CD14-positive monocyte (primary cell): ENCODE measurements at regions not wholly inside any gene's neighbourhood (a gene's known extent, or its start where the extent isn't known, plus 50 kb on each side); places are given as distances from the start of the nearest gene placed in this dataset.

Experiments
- DNase-seq, 3 donors: peaks; one replicate each; pipeline ENCODE4 v3.0.0-alpha.2; 2011 to 2022
- H2AFZ ChIP-seq: 2 replicates; pipeline ENCODE4 v1.6.0; 2012; ENCODE audit warnings: mild to moderate bottlenecking, low read depth, low read length, inconsistent platforms; ENCODE audit not compliant: insufficient read depth, poor library complexity, severe bottlenecking
- H3K27ac ChIP-seq, 2 donors: 1 replicate in 1 of 2; 2 replicates in 1 of 2; pipeline ENCODE4 v1.5.1; 2012 to 2013; ENCODE audit warnings: low read length in 2 of 2, control low read depth in 1 of 2, inconsistent platforms in 1 of 2, low read depth in 1 of 2, mild to moderate bottlenecking in 1 of 2
- H3K27me3 ChIP-seq, 2 donors: one replicate each; pipeline versions ENCODE4 v1.6.0 to v1.6.1; 2011 to 2013; ENCODE audit warnings: low read length in 2 of 2; ENCODE audit not compliant: control insufficient read depth in 2 of 2, insufficient read depth in 2 of 2
- H3K36me3 ChIP-seq, 2 donors: replicated peaks in 1 of 2; 1 replicate in 1 of 2; 2 replicates in 1 of 2; pipeline versions ENCODE4 v1.5.1 to v1.6.1; 2012 to 2013; ENCODE audit warnings: low read length in 2 of 2, control low read depth in 1 of 2, inconsistent platforms in 1 of 2, mild to moderate bottlenecking in 1 of 2; ENCODE audit not compliant: insufficient read depth in 2 of 2, control insufficient read depth in 1 of 2
- H3K4me1 ChIP-seq, 2 donors: 1 replicate in 1 of 2; 2 replicates in 1 of 2; pipeline versions ENCODE4 v1.5.1 to v1.6.1; 2012 to 2013; ENCODE audit warnings: low read length in 2 of 2, control low read depth in 1 of 2, inconsistent platforms in 1 of 2, mild to moderate bottlenecking in 1 of 2, moderate library complexity in 1 of 2; ENCODE audit not compliant: insufficient read depth in 2 of 2, control insufficient read depth in 1 of 2
- H3K4me2 ChIP-seq: replicated peaks from 2 replicates; pipeline ENCODE3; 2012; ENCODE audit warnings: low read length, moderate library complexity, mild to moderate bottlenecking; ENCODE audit not compliant: poor library complexity, severe bottlenecking; ENCODE audit errors: extremely low read depth
- H3K4me3 ChIP-seq, 3 experiments: fragments of 200-600 bp in 1 of 3; sonication (generic) in 1 of 3; replicated peaks in 1 of 3; 1 replicate in 2 of 3; 2 replicates in 1 of 3; pipeline ENCODE4 v1.5.1; 2011 to 2013; ENCODE audit warnings: low read length in 3 of 3, mild to moderate bottlenecking in 3 of 3, control low read depth in 2 of 3, low read depth in 2 of 3, inconsistent platforms in 1 of 3, moderate library complexity in 1 of 3
- H3K79me2 ChIP-seq: 2 replicates; pipeline ENCODE4 v1.6.0; 2012; ENCODE audit warnings: mild to moderate bottlenecking, control low read depth, inconsistent platforms, low read length, moderate library complexity; ENCODE audit not compliant: insufficient read depth
- H3K9ac ChIP-seq: 2 replicates; pipeline ENCODE4 v1.6.0; 2017; ENCODE audit warnings: low read length, mild to moderate bottlenecking; ENCODE audit not compliant: insufficient read depth, poor library complexity, severe bottlenecking
- H3K9me3 ChIP-seq, 2 donors: replicated peaks in 1 of 2; 1 replicate in 1 of 2; 2 replicates in 1 of 2; pipeline versions ENCODE4 v1.5.1 to v1.6.1; 2012 to 2013; ENCODE audit warnings: low read length in 2 of 2, control low read depth in 1 of 2; ENCODE audit not compliant: control insufficient read depth in 1 of 2, insufficient read depth in 1 of 2
- H4K20me1 ChIP-seq: 2 replicates; pipeline ENCODE4 v1.6.0; 2012; ENCODE audit warnings: mild to moderate bottlenecking, low read length, control low read depth, moderate library complexity; ENCODE audit not compliant: insufficient read depth
- H3K27ac Mint-ChIP-seq, 7 donors: one replicate each; pipeline ENCODE4 v1.8.0; 2020; ENCODE audit warnings: mild to moderate bottlenecking in 7 of 7, mixed read lengths in 7 of 7, moderate library complexity in 6 of 7, inconsistent platforms in 2 of 7
- H3K27me3 Mint-ChIP-seq, 3 donors: one replicate each; pipeline ENCODE4 v1.8.0; 2021 to 2022; ENCODE audit warnings: low read depth in 3 of 3, mild to moderate bottlenecking in 3 of 3, mixed read lengths in 3 of 3, moderate library complexity in 3 of 3, inconsistent platforms in 1 of 3
- H3K36me3 Mint-ChIP-seq, 2 donors: one replicate each; pipeline ENCODE4 v1.8.0; 2020; ENCODE audit warnings: mixed read lengths in 2 of 2, inconsistent platforms in 1 of 2, mild to moderate bottlenecking in 1 of 2
- H3K4me1 Mint-ChIP-seq: one replicate; pipeline ENCODE4 v1.8.0; 2020; ENCODE audit warnings: mild to moderate bottlenecking, mixed read lengths
- H3K4me3 Mint-ChIP-seq, 2 donors: one replicate each; pipeline ENCODE4 v1.8.0; 2020; ENCODE audit warnings: mild to moderate bottlenecking in 2 of 2, mixed read lengths in 2 of 2, moderate library complexity in 1 of 2
- H3K9me3 Mint-ChIP-seq, 7 donors: one replicate each; pipeline ENCODE4 v1.8.0; 2020 to 2022; ENCODE audit warnings: mixed read lengths in 7 of 7, mild to moderate bottlenecking in 6 of 7, moderate library complexity in 6 of 7, inconsistent platforms in 2 of 7
- WGBS: methylation state at CpG from one replicate; pipeline ENCODE4 v1.1.5; 2013; ENCODE audit warnings: missing lambda C conversion rate; ENCODE audit not compliant: insufficient coverage; 5-methylcytosine and 5-hydroxymethylcytosine counted together
- intact Hi-C, 2 donors: fragments of 100-400 bp; cut with micrococcal nuclease; formaldehyde crosslinking; loops; one replicate each; pipeline versions ENCODE4 v1.15.0 to v1.15.1; 2023
- TF ChIP-seq, protein P1 (sequence below): fragments of 200-600 bp; IDR thresholded peaks from one replicate; pipeline ENCODE4 v1.8.0; 2022; ENCODE audit warnings: antibody characterized with exemption, mild to moderate bottlenecking

DNA sequence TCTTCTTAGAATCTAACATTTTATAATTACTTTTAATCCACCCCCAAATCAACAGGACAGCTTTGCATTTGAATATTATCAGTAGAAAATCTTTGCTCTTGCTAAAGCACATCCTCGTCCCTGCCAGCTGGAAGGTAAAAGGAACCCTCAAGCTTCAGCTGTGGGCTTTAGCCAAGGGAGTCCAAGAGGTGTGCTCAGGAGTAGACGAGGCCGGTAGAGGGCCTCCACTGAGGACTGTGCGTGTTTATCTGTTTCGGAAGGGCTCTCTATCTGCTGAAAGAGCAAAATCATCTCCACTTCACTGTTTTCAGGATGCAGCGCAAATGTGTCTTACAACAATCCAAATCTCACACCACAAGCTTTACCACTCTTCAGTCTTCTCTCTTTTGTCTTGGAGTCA lies 257.4 kb upstream of the IL12A start:
- Mint-ChIP-seq H3K27me3 (peaks cover 0 to 7% (median 5%) of the 10 kb centered on the region in 3 donors), H3K4me1 (no peaks in the 10 kb centered on the region), H3K9me3 (peaks cover 0 to 2% (median 0%) of the 10 kb centered on the region in 7 donors), H3K36me3 (no peaks in the 10 kb centered on the region), H3K4me3 (no peak overlapping the region), H3K27ac (no peak overlapping the region)
- Histone ChIP-seq H3K9ac (no peak overlapping the region), H3K27me3 (no peaks in the 10 kb centered on the region), H3K36me3 (no peaks in the 10 kb centered on the region), H3K4me3 (no peak overlapping the region), H2AFZ (no peak overlapping the region), H3K79me2 (no peaks in the 10 kb centered on the region), H3K9me3 (no peaks in the 10 kb centered on the region), H3K4me2 (no peak overlapping the region), H3K27ac (no peak overlapping the region), H3K4me1 (no peaks in the 10 kb centered on the region), H4K20me1 (no peaks in the 10 kb centered on the region)
- intact Hi-C loops = no loop called here
- DNase-seq = no peak
- WGBS = 100% methylated on average over 1 of the region's 6 CpGs
- TF ChIP-seq, protein P1, sequence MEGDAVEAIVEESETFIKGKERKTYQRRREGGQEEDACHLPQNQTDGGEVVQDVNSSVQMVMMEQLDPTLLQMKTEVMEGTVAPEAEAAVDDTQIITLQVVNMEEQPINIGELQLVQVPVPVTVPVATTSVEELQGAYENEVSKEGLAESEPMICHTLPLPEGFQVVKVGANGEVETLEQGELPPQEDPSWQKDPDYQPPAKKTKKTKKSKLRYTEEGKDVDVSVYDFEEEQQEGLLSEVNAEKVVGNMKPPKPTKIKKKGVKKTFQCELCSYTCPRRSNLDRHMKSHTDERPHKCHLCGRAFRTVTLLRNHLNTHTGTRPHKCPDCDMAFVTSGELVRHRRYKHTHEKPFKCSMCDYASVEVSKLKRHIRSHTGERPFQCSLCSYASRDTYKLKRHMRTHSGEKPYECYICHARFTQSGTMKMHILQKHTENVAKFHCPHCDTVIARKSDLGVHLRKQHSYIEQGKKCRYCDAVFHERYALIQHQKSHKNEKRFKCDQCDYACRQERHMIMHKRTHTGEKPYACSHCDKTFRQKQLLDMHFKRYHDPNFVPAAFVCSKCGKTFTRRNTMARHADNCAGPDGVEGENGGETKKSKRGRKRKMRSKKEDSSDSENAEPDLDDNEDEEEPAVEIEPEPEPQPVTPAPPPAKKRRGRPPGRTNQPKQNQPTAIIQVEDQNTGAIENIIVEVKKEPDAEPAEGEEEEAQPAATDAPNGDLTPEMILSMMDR = no peak

DNA sequence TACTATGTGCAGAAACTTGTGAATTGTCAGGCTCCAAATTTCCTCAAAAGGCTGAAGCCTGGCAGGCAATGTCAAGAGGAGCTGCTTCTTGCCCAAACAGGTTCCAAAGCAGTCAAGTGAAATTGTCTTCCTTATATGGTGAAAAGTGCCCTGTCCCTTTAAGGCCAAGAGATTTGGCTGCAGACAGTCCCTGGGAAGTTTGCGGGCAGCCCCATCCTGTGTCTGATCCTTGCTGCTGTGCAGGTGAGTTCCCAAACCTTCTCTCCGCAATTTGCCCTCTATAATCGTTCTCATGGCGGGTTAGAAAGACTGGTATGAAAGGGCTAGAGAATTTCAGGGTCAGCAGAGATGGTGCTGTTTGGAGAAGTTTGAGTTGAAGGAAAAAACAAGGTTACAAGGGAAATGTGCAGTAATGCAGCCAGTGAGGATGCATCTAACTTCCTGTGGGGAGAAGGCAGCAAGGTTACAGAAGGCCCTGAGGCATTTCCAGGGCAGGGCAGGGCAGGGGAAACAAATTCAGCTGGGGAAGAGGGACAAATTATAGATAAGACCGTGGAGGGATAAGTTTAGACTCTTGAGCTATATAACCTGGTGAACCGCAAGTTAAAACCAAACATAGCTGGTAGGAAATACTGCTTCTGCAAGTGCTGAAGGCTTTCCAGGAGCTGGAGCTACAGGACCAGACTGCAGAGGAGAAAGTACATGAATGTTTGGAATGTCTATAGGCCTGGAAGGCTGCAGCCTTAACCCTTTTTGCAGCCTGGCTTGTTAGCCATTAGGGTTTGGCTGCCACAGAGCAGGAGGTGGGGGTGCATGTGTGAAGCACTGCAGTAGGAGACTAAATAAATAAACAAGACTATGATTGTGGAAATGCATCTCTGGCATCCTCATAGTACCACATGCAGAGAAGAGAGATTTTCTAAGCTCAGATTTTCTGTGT lies 256.2 kb upstream of the IL12A start:
- 56% methylated on average over 6 of the region's 6 CpGs for WGBS
- Histone ChIP-seq H3K4me2 (no peak overlapping the region), H3K36me3 (no peaks in the 10 kb centered on the region), H4K20me1 (no peaks in the 10 kb centered on the region), H3K79me2 (no peaks in the 10 kb centered on the region), H3K9me3 (no peaks in the 10 kb centered on the region), H2AFZ (no peak overlapping the region), H3K9ac (no peak overlapping the region), H3K4me3 (no peak overlapping the region), H3K4me1 (no peaks in the 10 kb centered on the region), H3K27me3 (no peaks in the 10 kb centered on the region), H3K27ac (no peak overlapping the region)
- no peaks in the 10 kb centered on the region for H3K4me1 Mint-ChIP-seq
- no peak for DNase-seq
- no peaks in the 10 kb centered on the region for H3K36me3 Mint-ChIP-seq
- no peak overlapping the region for H3K27ac Mint-ChIP-seq
- H3K9me3 Mint-ChIP-seq = peaks cover 0 to 2% (median 0%) of the 10 kb centered on the region in 7 donors
- H3K4me3 Mint-ChIP-seq = no peak overlapping the region
- TF ChIP-seq, protein P1 = no peak
- intact Hi-C loops = no loop called here
- H3K27me3 Mint-ChIP-seq = peaks cover 0 to 6% (median 5%) of the 10 kb centered on the region in 3 donors
